Caco-2 (cell line): ENCODE measurements at regions not wholly inside any gene's neighbourhood (a gene's known extent, or its start where the extent isn't known, plus 50 kb on each side); places are given as distances from the start of the nearest gene placed in this dataset.

Experiments
- BruUV-seq: library from RNA; stranded (reverse); fragments of 400-500 nt; replicated peaks from 2 replicates; lab custom pipeline; 2021; lab: Mats Ljungman, UMichigan
- CTCF ChIA-PET: fragments of 300-600 bp; sonication (Branson Sonifier 250); formaldehyde crosslinking; loops from one replicate; lab custom pipeline; 2022; ENCODE audit warnings: antibody characterized with exemption; lab: Charles Lee
- POLR2A ChIA-PET: fragments of 300-600 bp; sonication (Branson Sonifier 250); formaldehyde crosslinking; loops from one replicate; lab custom pipeline; 2022; ENCODE audit warnings: antibody characterized with exemption; lab: Charles Lee
- DNase-seq, 2 experiments: peaks; one replicate each; pipeline versions ENCODE4 v3.0.0 to v3.0.0-alpha.2; 2020 to 2022
- H3K27me3 ChIP-seq: replicated peaks from 2 replicates; pipeline ENCODE4 v1.6.0; 2011; ENCODE audit warnings: low read length; ENCODE audit not compliant: control insufficient read depth, insufficient read depth
- H3K36me3 ChIP-seq: 2 replicates; pipeline ENCODE4 v1.5.1; 2011; ENCODE audit warnings: low read length; ENCODE audit not compliant: control insufficient read depth, insufficient read depth
- H3K4me1 ChIP-seq: fragments of 250-450 bp; sonication (Bioruptor Pico); 2 replicates; pipeline ENCODE4 v1.5.1; 2020; ENCODE audit warnings: mild to moderate bottlenecking
- H3K4me3 ChIP-seq: 2 replicates; pipeline ENCODE4 v1.5.1; 2011; ENCODE audit warnings: low read depth, mild to moderate bottlenecking, control low read depth, low read length
- H3K9me3 ChIP-seq: fragments of 250-450 bp; sonication (Bioruptor Pico); 2 replicates; pipeline ENCODE4 v1.5.1; 2020; ENCODE audit warnings: mild to moderate bottlenecking, moderate library complexity
- H3K27ac Mint-ChIP-seq: one replicate; pipeline ENCODE4 v1.8.0; 2022; ENCODE audit warnings: mixed read lengths; ENCODE audit not compliant: unreplicated experiment
- H3K27me3 Mint-ChIP-seq: one replicate; pipeline ENCODE4 v1.8.0; 2022; ENCODE audit warnings: mixed read lengths; ENCODE audit not compliant: insufficient read depth, unreplicated experiment
- H3K36me3 Mint-ChIP-seq: one replicate; pipeline ENCODE4 v1.8.0; 2022; ENCODE audit warnings: mild to moderate bottlenecking, mixed read lengths; ENCODE audit not compliant: insufficient read depth, unreplicated experiment
- H3K4me1 Mint-ChIP-seq: one replicate; pipeline ENCODE4 v1.8.0; 2022; ENCODE audit warnings: low read depth, mixed read lengths; ENCODE audit not compliant: unreplicated experiment
- H3K4me3 Mint-ChIP-seq: one replicate; pipeline ENCODE4 v1.8.0; 2022; ENCODE audit warnings: mild to moderate bottlenecking, moderate library complexity, mixed read lengths; ENCODE audit not compliant: unreplicated experiment
- H3K9me3 Mint-ChIP-seq: one replicate; pipeline ENCODE4 v1.8.0; 2022; ENCODE audit warnings: mixed read lengths; ENCODE audit not compliant: unreplicated experiment
- intact Hi-C: fragments of 100-400 bp; cut with micrococcal nuclease; formaldehyde crosslinking; loops from one replicate; pipeline ENCODE4 v1.10.0; 2022; ENCODE audit not compliant: unreplicated experiment
- TF ChIP-seq, protein P1 (sequence below), 2 experiments: fragments of 200-600 bp in 1 of 2; IDR thresholded peaks; 1 replicate in 1 of 2; 2 replicates in 1 of 2; pipeline versions ENCODE4 v1.5.1 to v1.8.0; 2011 to 2022; ENCODE audit warnings: antibody characterized with exemption in 1 of 2, control low read depth in 1 of 2, inconsistent platforms in 1 of 2, low read depth in 1 of 2, low read length in 1 of 2, mild to moderate bottlenecking in 1 of 2, moderate library complexity in 1 of 2; ENCODE audit not compliant: insufficient read depth in 1 of 2, severe bottlenecking in 1 of 2, unreplicated experiment in 1 of 2

- Mint-ChIP-seq H3K27ac (no peak overlapping the region), H3K4me3 (no peak overlapping the region), H3K4me1 (no peaks in the 10 kb centered on the region), H3K9me3 (no peaks in the 10 kb centered on the region), H3K27me3 (peaks cover 4% of the 10 kb centered on the region), H3K36me3 (no peaks in the 10 kb centered on the region)
- no peaks in the 10 kb centered on the region for H3K9me3 ChIP-seq
- BruUV-seq: no TSS peak
- TF ChIP-seq, protein P1, sequence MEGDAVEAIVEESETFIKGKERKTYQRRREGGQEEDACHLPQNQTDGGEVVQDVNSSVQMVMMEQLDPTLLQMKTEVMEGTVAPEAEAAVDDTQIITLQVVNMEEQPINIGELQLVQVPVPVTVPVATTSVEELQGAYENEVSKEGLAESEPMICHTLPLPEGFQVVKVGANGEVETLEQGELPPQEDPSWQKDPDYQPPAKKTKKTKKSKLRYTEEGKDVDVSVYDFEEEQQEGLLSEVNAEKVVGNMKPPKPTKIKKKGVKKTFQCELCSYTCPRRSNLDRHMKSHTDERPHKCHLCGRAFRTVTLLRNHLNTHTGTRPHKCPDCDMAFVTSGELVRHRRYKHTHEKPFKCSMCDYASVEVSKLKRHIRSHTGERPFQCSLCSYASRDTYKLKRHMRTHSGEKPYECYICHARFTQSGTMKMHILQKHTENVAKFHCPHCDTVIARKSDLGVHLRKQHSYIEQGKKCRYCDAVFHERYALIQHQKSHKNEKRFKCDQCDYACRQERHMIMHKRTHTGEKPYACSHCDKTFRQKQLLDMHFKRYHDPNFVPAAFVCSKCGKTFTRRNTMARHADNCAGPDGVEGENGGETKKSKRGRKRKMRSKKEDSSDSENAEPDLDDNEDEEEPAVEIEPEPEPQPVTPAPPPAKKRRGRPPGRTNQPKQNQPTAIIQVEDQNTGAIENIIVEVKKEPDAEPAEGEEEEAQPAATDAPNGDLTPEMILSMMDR (IDR thresholded peaks at IDR 0.05; ENCODE audit: insufficient read depth in 1 of 2, low read depth in 1 of 2, low read length in 1 of 2, severe bottlenecking in 1 of 2, unreplicated experiment in 1 of 2): no peak
- no peaks in the 10 kb centered on the region for H3K27me3 ChIP-seq
- no peaks in the 10 kb centered on the region for H3K36me3 ChIP-seq
- no peaks in the 10 kb centered on the region for H3K4me1 ChIP-seq
- intact Hi-C loops: no loop called here
- POLR2A ChIA-PET: no interaction called here
- no peak overlapping the region for H3K4me3 ChIP-seq
- CTCF ChIA-PET: no interaction called here
- DNase-seq: no peak
These were observed 128.7 kb downstream of the GAS1 start for GRCh38 chr9:86818636-86819035.

- Mint-ChIP-seq H3K36me3 (no peaks in the 10 kb centered on the region), H3K4me3 (no peak overlapping the region), H3K9me3 (no peaks in the 10 kb centered on the region), H3K27ac (no peak overlapping the region), H3K27me3 (peaks cover 2% of the 10 kb centered on the region), H3K4me1 (no peaks in the 10 kb centered on the region)
- Histone ChIP-seq H3K36me3 (no peaks in the 10 kb centered on the region), H3K9me3 (no peaks in the 10 kb centered on the region), H3K4me1 (no peaks in the 10 kb centered on the region), H3K4me3 (no peak overlapping the region), H3K27me3 (no peaks in the 10 kb centered on the region)
- no TSS peak for BruUV-seq
- CTCF ChIA-PET: no interaction called here
- no peak for DNase-seq
- intact Hi-C loops: no loop called here
- POLR2A ChIA-PET: no interaction called here
- TF ChIP-seq, protein P1 (IDR thresholded peaks at IDR 0.05; ENCODE audit: insufficient read depth in 1 of 2, low read depth in 1 of 2, low read length in 1 of 2, severe bottlenecking in 1 of 2, unreplicated experiment in 1 of 2): no peak
These were observed 130.4 kb downstream of the GAS1 start for GRCh38 chr9:86816868-86817267.

- BruUV-seq: no TSS peak
- Mint-ChIP-seq H3K4me1 (no peaks in the 10 kb centered on the region), H3K36me3 (no peaks in the 10 kb centered on the region), H3K9me3 (no peaks in the 10 kb centered on the region), H3K27ac (no peak overlapping the region), H3K4me3 (no peak overlapping the region), H3K27me3 (no peaks in the 10 kb centered on the region)
- TF ChIP-seq, protein P1 (IDR thresholded peaks at IDR 0.05; ENCODE audit: insufficient read depth in 1 of 2, low read depth in 1 of 2, low read length in 1 of 2, severe bottlenecking in 1 of 2, unreplicated experiment in 1 of 2): no peak
- Histone ChIP-seq H3K36me3 (no peaks in the 10 kb centered on the region), H3K4me1 (no peaks in the 10 kb centered on the region), H3K27me3 (no peaks in the 10 kb centered on the region), H3K9me3 (no peaks in the 10 kb centered on the region), H3K4me3 (no peak overlapping the region)
- CTCF ChIA-PET: no interaction called here
- POLR2A ChIA-PET: no interaction called here
- intact Hi-C loops: no loop called here
- no peak for DNase-seq
These were observed 130.9 kb downstream of the GAS1 start for GRCh38 chr9:86816366-86816765.
